Gastroesophageal sphincter (tissue), 4 donors: ENCODE measurements at regions not wholly inside any gene's neighbourhood (a gene's known extent, or its start where the extent isn't known, plus 50 kb on each side); places are given as distances from the start of the nearest gene placed in this dataset.

Source experiments
- ATAC-seq: fragments of 150-250 bp; one replicate; pipeline ENCODE4 v1.9.1; 2016; ENCODE audit warnings: mild to moderate bottlenecking, moderate library complexity
- H3K27ac ChIP-seq, 4 donors: fragments of 200-600 bp; sonication (generic) in 3 of 4; 1 replicate in 3 of 4; 2 replicates in 1 of 4; pipeline ENCODE4 v1.5.1; 2016 to 2019
- H3K27me3 ChIP-seq: fragments of 200-600 bp; sonication (generic); one replicate; pipeline ENCODE4 v1.5.1; 2019
- H3K36me3 ChIP-seq, 2 donors: fragments of 200-600 bp; sonication (generic); one replicate each; pipeline ENCODE4 v1.5.1; 2019; ENCODE audit warnings: control low read depth in 1 of 2
- H3K4me1 ChIP-seq, 3 donors: fragments of 200-600 bp; sonication (generic); 1 replicate in 2 of 3; 2 replicates in 1 of 3; pipeline ENCODE4 v1.5.1; 2016 to 2019; ENCODE audit warnings: control low read depth in 2 of 3
- H3K4me3 ChIP-seq, 2 donors: fragments of 200-600 bp; sonication (generic); one replicate each; pipeline ENCODE4 v1.5.1; 2019; ENCODE audit warnings: mild to moderate bottlenecking in 1 of 2, moderate library complexity in 1 of 2
- H3K9me3 ChIP-seq, 3 donors: fragments of 200-600 bp; sonication (generic); one replicate each; pipeline ENCODE4 v1.5.1; 2017 to 2019; ENCODE audit warnings: control low read depth in 2 of 3
- EP300 ChIP-seq: sonication (generic); formaldehyde crosslinking; IDR thresholded peaks from one replicate; pipeline ENCODE4 v1.6.1; 2017; ENCODE audit warnings: antibody characterized with exemption, mild to moderate bottlenecking
- POLR2A ChIP-seq, 2 donors: fragments of 450-650 bp; IDR thresholded peaks; one replicate each; pipeline ENCODE4 v1.6.1; 2017; ENCODE audit warnings: antibody characterized with exemption in 2 of 2, mild to moderate bottlenecking in 2 of 2, moderate library complexity in 1 of 2
- POLR2AphosphoS5 ChIP-seq: sonication (generic); formaldehyde crosslinking; IDR thresholded peaks from one replicate; pipeline ENCODE4 v1.6.1; 2017; ENCODE audit warnings: antibody characterized with exemption
- whole genome bisulfite sequencing, 2 donors: methylation state at CpG; one replicate each; pipeline ENCODE4 v1.1.5; 2018; ENCODE audit warnings: low coverage in 1 of 2; 5-methylcytosine and 5-hydroxymethylcytosine counted together
- TF ChIP-seq, protein P1 (sequence below), 4 experiments: fragments of 200-600 bp in 2 of 4; fragments of 450-650 bp in 2 of 4; sonication (generic) in 1 of 4; IDR thresholded peaks; one replicate each; pipeline ENCODE4 v1.5.1; 2017 to 2019; ENCODE audit warnings: antibody characterized with exemption in 4 of 4, mild to moderate bottlenecking in 2 of 4, moderate library complexity in 2 of 4

DNA sequence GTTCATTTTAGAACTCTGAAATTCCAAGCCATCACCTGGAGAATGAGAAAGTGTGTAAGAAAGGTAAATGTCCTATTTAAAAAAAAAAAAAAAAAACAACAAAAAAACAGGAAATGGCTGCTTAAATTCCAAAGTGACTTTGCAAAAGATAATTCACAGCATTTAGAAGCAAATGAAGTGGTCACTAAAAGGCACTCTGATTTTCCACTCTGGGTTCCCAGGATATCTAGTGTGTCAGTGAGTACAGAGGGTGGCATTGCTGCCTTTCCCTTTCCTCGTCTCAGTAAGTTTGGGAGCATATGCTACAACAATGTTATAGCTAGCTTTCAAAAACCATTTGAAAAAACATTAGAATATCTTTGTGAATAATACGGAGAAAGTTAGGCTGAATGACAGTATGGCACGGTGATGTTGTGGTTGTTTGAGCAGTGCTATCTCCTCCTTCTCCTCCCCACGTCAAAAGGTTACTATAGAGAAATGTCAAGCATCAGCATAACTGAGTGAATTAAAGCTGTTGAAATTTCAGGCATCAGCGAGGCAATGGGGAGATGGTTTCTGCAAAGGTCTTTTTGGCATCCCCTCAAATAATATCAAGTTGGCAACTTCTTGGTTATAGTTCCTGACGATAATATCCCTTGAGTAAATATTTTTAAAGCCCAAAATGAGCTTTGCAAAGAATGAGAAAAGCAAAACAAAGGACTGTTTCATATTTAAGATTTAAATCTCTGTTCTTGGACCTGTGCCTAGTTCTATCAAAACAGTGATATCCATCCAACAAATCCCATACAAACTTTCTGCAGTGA, 164.5 kb upstream of the E2F7 start:
- H3K4me3 ChIP-seq = no peak overlapping the region
- H3K9me3 ChIP-seq = no peaks in the 10 kb centered on the region
- WGBS, 2 donors = 5 to 7% methylated on average over 5 to 6 of the region's 6 CpGs
- ATAC-seq = no peak
- no peaks in the 10 kb centered on the region for H3K27me3 ChIP-seq
- H3K4me1 ChIP-seq = peaks cover 0 to 3% (median 0%) of the 10 kb centered on the region in 3 donors
- TF ChIP-seq POLR2AphosphoS5 (no peak), EP300 (no peak), POLR2A (IDR thresholded peaks at IDR 0.05) (no peak)
- TF ChIP-seq, protein P1, sequence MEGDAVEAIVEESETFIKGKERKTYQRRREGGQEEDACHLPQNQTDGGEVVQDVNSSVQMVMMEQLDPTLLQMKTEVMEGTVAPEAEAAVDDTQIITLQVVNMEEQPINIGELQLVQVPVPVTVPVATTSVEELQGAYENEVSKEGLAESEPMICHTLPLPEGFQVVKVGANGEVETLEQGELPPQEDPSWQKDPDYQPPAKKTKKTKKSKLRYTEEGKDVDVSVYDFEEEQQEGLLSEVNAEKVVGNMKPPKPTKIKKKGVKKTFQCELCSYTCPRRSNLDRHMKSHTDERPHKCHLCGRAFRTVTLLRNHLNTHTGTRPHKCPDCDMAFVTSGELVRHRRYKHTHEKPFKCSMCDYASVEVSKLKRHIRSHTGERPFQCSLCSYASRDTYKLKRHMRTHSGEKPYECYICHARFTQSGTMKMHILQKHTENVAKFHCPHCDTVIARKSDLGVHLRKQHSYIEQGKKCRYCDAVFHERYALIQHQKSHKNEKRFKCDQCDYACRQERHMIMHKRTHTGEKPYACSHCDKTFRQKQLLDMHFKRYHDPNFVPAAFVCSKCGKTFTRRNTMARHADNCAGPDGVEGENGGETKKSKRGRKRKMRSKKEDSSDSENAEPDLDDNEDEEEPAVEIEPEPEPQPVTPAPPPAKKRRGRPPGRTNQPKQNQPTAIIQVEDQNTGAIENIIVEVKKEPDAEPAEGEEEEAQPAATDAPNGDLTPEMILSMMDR (IDR thresholded peaks at IDR 0.05) = no peak
- no peaks in the 10 kb centered on the region for H3K36me3 ChIP-seq
- H3K27ac ChIP-seq = no peak overlapping the region

DNA sequence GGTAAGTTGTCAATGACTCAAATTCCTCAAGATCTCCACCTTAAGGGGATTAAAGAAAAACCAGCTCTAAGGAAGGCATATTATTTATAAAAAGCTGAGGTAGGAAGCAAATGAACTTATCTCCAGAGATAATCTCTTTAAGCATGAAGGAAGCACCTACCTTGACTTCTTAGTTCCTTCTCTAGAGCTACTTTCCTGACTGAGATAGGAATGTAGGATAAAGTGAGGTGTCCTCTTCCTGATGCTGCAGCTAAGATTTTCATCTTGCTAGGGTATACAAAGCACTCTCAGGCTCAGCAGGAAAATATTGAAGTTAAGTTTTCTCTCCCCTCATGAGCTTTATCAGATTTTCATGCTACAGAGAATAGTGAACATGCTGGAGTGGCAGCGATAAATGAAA, 163.0 kb upstream of the E2F7 start:
- Histone ChIP-seq H3K9me3 (no peaks in the 10 kb centered on the region), H3K4me1 (peaks cover 0 to 3% (median 0%) of the 10 kb centered on the region in 3 donors), H3K4me3 (no peak overlapping the region), H3K27ac (no peak overlapping the region), H3K36me3 (no peaks in the 10 kb centered on the region), H3K27me3 (no peaks in the 10 kb centered on the region)
- WGBS, 2 donors = 88 to 100% methylated on average over 1 of the region's 1 CpG
- ATAC-seq = no peak
- TF ChIP-seq, protein P1 (IDR thresholded peaks at IDR 0.05) = no peak
- TF ChIP-seq POLR2AphosphoS5 (no peak), POLR2A (IDR thresholded peaks at IDR 0.05) (no peak), EP300 (no peak)

DNA sequence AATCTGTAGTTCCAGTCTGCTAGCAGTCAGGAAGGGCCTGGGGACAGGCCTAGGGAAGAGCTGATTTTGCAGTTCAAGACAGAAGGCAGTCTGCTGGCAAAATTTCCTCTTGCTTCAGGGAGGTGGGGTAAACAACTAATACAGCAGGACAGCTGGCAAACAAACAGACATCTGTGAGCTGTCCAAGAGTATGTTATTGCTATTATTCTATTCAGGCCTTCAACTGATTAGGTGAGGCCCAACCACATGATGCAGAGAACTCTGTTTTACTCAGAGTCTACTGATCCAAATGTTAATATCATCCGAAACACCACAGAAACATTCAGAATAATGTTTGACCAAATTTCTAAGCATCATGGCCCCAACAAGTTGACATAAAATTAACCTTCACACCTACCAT, 161.0 kb upstream of the E2F7 start:
- WGBS, 2 donors = 92 to 100% methylated on average over 1 of the region's 1 CpG
- no peak overlapping the region for H3K27ac ChIP-seq
- TF ChIP-seq, protein P1 (IDR thresholded peaks at IDR 0.05) = no peak
- TF ChIP-seq EP300 (no peak), POLR2A (IDR thresholded peaks at IDR 0.05) (no peak), POLR2AphosphoS5 (no peak)
- no peak for ATAC-seq
- no peak overlapping the region for H3K4me3 ChIP-seq
- no peaks in the 10 kb centered on the region for H3K36me3 ChIP-seq
- H3K4me1 ChIP-seq = peaks cover 0 to 3% (median 0%) of the 10 kb centered on the region in 3 donors
- H3K9me3 ChIP-seq = no peaks in the 10 kb centered on the region
- no peaks in the 10 kb centered on the region for H3K27me3 ChIP-seq

DNA sequence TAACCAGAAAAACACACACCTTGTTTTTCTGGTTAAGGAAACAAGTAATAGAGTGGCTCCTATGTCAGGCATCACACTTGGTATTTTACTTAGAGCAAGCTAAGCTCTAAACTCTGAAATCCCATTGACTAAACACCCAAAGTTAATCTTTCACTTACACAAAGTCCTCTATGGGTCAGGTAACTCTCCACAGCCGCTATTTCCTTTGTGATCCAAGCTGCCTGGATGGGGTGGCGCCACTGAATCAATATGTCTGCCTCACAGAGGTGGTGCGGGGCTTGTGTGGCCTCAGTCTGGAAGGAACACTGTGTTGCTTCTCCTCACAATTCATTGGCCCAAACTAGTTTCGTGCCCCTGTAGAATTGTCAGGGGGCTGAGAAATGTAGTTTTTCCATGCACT, 160.0 kb upstream of the E2F7 start:
- Histone ChIP-seq H3K4me1 (peaks cover 0 to 3% (median 0%) of the 10 kb centered on the region in 3 donors), H3K27me3 (no peaks in the 10 kb centered on the region), H3K9me3 (no peaks in the 10 kb centered on the region), H3K36me3 (no peaks in the 10 kb centered on the region), H3K27ac (no peak overlapping the region), H3K4me3 (no peak overlapping the region)
- 93 to 95% methylated on average over 2 to 3 of the region's 4 CpGs for WGBS, 2 donors
- TF ChIP-seq POLR2A (IDR thresholded peaks at IDR 0.05) (no peak), EP300 (no peak), POLR2AphosphoS5 (no peak)
- TF ChIP-seq, protein P1 (IDR thresholded peaks at IDR 0.05) = no peak
- no peak for ATAC-seq

DNA sequence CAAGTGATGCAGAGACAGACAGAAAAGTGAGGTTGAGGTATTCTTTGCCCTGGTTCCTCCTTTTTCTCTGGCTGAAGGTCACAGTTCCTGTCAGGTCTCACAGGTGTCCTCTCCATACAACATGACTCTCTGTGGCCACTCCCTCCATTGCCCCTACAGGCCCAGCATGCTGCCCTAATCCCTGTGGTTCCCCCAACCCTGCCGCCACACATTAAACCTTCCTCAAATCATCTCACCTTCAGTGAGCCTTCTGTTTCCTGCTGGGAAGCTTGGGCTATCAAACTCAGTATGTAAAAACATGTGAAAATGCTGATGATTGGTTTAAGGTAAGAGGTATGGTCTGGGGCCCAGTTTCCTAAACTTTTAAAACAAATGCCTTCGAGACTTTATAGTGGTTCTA, 159.0 kb upstream of the E2F7 start:
- no peaks in the 10 kb centered on the region for H3K36me3 ChIP-seq
- 76% methylated on average over 2 of the region's 2 CpGs; no CpG with 5 or more reads in 1 of the 2 donors for WGBS, 2 donors
- no peaks in the 10 kb centered on the region for H3K27me3 ChIP-seq
- TF ChIP-seq POLR2A (IDR thresholded peaks at IDR 0.05) (no peak), EP300 (no peak), POLR2AphosphoS5 (no peak)
- TF ChIP-seq, protein P1 (IDR thresholded peaks at IDR 0.05) = no peak
- no peak overlapping the region for H3K27ac ChIP-seq
- H3K9me3 ChIP-seq = no peaks in the 10 kb centered on the region
- ATAC-seq = no peak
- no peak overlapping the region for H3K4me3 ChIP-seq
- H3K4me1 ChIP-seq = no peaks in the 10 kb centered on the region
